MM.1S (cell line): ENCODE measurements at regions not wholly inside any gene's neighbourhood (a gene's known extent, or its start where the extent isn't known, plus 50 kb on each side); places are given as distances from the start of the nearest gene placed in this dataset.

ENCODE experiments used
- CTCF ChIP-seq: fragments of 300-600 bp; sonication (generic); IDR thresholded peaks from 2 replicates; pipeline ENCODE4 v1.5.1; 2016; ENCODE audit warnings: antibody characterized with exemption, low read length, mixed read lengths
- EZH2 ChIP-seq: fragments of 300-600 bp; sonication (generic); optimal IDR thresholded peaks from 2 replicates; pipeline ENCODE3; 2017; ENCODE audit warnings: low read depth, mild to moderate bottlenecking, antibody characterized with exemption, low read length, mixed read lengths

- no peak for TF ChIP-seq CTCF
- TF ChIP-seq EZH2 = no peak
Measured at GRCh38 chr10:129274748-129275474, 192.1 kb upstream of the MGMT start.
